Omental fat pad (tissue), 1 donor: ENCODE measurements at regions not wholly inside any gene's neighbourhood (a gene's known extent, or its start where the extent isn't known, plus 50 kb on each side); places are given as distances from the start of the nearest gene placed in this dataset.
"Not testable (repeated sequence)": the region's sequence is repeated elsewhere in the genome, so short reads cannot be mapped to it uniquely, and the experiment has no call there.

Experiments
- ATAC-seq: fragments of 150-250 bp; one replicate; pipeline ENCODE4 v1.9.1; 2016; ENCODE audit warnings: mild to moderate bottlenecking, moderate library complexity; ENCODE audit not compliant: low FRiP score
- DNase-seq: peaks from one replicate; pipeline ENCODE4 v3.0.0-alpha.2; 2019; ENCODE audit warnings: low spot score

DNA sequence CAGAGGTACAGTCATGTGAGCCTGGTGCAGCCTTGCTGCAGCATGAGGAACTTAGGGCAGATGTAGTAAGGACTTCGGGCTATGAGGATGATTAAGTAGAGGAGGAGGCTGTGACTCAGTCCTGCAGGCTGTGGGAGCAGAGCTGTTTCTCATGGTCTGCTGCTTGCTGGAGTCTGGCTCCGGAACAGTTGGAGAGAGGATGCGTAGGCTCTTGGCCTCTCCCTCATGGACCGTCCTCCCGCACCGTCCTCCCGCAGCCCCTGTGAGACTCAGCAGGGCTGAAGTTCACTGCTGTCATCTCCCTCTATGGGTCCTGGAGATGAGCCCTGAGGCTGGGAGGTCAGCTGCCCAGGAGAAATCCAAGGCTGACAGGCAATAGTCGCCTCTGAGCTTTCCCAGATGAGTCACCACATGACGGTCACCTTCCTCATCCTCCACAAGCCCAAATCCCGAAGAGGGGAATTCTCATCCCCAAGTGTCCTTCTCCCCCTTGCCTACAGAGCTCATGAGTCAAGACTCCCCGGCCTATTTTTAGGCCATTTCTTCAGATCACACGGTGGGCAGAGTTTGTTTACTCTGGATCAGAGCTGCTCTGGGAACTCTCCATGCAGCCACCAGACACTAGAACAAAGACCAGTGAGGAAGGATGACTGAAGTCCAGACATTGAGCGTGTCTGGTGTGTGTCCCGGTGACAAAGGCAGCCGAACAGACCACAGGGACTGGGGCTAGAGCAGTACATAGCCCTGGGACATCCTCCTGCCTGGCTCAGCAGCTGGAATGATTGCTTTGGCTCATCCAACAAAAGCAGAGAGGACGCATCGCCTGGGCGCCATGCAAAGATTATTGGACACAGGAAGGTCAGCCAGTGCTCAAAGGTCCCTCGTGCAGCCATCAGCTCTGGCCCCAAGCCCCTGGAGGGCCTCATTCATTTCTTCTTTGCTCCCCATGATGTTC lies 134.5 kb downstream of the NPIPB11 start:
- not testable (repeated sequence) for DNase-seq
- peak; percentile 44 for ATAC-seq

DNA sequence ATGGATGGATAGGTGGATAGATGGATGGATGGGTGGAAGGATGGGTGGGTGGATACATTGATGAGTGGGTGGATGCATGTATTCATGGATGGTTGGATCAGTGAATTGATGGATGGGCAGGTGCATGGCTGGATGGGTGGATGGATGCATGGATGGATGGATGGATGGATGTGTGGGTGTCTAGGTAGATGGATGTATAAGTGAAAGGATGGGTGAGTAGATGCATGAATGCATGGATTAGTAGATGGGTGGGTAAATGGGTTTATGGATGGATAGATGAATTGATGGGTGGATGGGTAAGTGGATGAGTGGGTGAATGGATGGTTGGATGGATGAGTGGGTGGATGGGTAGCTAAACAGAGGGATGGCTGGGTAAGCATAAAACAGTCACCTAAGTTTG lies 135.6 kb downstream of the NPIPB11 start:
- not testable (repeated sequence) for DNase-seq, ATAC-seq

DNA sequence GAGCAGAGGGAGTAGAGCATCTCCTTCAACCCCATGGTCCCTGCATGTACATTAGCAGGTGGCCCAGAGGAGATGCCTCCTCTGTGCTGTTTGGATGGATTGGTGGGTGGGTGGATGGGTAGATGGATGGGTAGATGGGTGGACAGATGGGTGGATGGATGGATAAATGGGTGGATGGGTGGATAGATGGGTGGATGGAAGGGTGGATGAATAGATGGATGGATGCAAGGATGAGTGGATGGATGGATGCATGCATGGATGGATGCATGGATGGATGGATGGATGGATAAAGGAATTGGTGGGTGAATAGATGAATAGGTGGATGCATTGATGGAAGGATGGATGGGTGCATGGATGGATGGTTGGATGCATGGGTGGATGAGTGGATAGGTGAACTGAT lies 136.5 kb downstream of the NPIPB11 start:
- ATAC-seq, DNase-seq: not testable (repeated sequence)

DNA sequence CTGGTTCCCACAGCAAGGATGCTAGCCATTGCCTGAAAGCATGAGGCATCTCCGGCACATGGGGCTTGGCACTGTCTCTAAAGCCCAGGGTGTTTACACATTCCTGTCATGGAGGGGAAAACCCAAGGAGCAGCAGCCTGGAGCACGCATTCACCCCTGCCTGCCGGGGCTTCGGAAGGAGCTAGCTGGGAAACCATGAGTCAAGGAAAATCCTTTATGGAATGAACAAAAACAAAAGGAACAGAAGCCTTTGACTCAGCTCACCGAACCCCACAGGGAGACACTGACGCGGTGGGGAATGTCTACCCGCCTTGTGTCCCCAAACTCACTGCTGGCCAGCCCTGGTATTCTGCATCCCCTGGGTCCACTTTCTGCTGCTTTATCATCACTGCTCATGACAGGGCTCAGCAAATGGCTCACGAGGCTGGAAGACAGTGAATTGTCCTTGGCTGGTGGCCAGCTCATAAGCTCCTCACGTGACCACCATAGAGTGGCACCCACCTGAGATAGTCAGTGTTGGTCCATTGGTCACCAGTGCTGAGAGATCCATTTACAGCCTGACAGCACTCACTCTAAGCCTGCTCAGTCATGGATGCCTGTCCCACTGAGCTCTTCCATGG lies 137.2 kb downstream of the NPIPB11 start:
- peak; percentile 39 for ATAC-seq
- DNase-seq, result not testable (repeated sequence)

DNA sequence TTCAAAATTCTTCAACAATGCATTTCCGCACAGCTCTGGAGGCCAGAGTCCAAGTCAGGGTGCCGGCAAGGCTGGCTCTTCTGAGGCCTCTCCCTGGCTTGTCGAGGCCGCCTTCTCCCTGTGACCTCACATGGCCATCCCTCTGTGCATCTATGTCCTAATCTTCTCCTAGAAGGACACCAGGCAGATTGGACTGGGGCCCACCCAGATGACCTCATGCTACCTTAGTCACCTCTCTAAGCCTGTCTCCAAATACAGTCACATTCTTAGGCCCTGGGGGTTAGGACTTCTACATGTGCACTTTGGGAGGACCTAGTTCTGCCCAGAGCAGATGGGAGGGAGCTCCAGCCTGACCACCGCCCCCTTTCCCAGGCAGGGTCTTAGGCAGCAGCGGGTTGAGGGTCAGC lies 137.7 kb downstream of the NPIPB11 start:
- not testable (repeated sequence) for DNase-seq, ATAC-seq

DNA sequence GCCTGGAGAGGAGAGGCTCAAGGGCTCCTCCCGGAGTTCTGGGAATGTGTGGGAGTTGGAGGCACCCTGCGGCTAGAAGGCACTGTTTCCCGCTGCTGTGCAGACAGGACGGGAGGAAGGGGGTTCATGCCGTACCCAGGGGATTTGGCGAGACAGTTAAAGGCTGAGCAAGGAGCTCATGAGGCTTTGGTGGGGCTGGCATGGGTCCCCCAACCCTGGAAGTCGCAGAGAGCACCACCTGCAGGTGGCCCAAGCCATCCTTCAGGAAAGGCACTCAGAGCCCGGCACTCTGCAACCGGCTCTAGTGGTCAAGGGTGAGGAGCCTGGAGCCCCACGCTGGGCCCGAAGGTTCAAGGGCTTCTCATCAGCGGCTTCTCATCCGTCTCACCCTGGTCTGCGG lies 138.2 kb downstream of the NPIPB11 start:
- DNase-seq, ATAC-seq: not testable (repeated sequence)

DNA sequence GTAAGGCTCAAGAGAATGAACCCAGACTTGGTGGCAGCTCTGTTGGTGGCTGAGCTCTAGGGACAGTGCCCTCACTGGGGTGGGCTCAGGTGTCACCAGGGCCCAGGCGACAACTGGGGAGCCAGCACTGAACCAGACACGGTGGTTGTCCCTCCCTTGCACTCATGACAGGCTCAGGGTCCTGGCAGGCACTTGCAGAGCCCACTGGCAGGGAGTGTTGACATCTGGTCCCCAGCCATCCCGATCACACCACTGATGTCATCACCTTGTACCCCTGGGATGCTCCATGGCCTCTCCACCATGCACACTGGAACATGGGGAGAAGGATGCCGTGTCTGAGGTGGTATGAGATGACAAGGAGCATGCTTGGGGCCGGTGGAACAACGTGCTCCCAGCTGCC lies 138.6 kb downstream of the NPIPB11 start:
- not testable (repeated sequence) for ATAC-seq, DNase-seq

DNA sequence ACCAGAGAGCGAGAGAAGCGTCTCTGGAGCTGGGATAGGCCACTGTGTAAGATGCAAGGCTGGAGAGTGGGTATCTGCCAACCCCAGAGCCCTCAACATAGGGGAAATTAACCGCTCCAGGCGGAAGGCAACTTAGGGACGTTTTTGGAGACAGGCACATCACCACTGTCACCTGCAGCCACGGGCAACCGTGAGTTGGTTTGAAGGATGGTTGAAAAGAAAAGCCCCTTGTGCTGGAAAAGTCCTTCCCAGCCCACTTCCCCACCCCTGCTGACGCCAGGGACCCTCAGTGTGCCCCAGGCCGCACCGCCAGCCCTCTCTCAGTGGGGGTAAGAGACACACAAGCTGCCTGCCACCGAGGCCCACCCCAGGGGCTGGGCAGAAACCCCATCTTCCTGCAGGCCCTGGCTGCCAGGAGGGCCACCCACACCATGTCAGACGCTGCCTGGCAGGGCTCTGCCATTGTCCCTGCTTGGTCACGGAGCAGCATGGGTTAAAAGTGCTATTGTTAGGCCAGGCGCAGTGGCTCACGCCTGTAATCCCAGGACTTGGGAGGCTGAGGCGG lies 139.4 kb downstream of the NPIPB11 start:
- DNase-seq, ATAC-seq: not testable (repeated sequence)

DNA sequence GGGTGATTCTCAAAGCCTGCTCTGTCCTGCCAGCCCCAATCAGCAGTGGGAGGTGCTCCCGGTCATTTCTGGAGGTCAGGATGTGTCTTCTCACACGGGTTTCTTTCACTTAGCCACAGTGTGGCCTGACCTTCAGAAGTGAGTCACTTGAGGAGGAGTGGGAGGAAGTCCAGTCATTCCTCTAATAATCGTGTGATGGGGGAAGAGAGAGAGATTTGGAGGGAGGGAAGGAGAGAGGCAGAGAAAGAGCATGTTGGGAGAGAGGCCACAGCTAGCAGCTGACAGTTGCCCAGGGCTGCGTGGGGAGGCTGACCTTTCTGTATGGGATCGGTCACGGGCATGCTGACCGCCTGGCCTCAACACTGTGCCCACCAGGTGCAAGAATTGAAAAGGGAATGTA lies 139.9 kb downstream of the NPIPB11 start:
- not testable (repeated sequence) for DNase-seq
- peak; percentile 52 for ATAC-seq

DNA sequence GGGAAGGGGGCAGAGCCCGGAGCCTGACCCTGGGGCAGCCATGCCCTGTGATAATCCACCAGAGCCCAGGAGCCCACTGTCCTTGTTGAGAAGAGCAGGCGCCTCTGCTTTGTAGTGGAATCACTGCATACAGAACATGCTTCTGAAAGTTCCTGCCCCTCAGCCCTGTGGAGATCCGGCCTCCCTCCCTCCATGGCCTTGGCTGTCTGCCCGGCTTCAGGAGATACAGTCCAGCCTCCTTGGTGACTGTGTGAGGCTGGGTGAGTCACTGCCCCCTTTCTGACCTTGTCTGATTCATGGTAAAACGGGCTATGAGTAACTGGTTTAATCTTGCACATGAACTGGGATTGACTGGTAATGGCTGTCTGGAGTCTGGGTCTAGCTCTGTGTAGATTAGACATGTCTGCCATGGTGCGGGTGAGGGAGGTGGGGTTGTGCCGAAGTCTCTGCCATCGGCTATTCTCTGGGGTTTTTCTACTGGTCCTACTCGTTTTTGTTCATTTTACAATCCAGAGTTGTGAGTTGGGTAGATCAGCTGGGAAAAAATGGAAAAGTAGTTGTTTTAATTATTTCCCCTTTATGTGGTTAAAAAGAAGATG lies 141.2 kb downstream of the NPIPB11 start:
- ATAC-seq (peak; percentile 76), DNase-seq (peak; percentile 95)

DNA sequence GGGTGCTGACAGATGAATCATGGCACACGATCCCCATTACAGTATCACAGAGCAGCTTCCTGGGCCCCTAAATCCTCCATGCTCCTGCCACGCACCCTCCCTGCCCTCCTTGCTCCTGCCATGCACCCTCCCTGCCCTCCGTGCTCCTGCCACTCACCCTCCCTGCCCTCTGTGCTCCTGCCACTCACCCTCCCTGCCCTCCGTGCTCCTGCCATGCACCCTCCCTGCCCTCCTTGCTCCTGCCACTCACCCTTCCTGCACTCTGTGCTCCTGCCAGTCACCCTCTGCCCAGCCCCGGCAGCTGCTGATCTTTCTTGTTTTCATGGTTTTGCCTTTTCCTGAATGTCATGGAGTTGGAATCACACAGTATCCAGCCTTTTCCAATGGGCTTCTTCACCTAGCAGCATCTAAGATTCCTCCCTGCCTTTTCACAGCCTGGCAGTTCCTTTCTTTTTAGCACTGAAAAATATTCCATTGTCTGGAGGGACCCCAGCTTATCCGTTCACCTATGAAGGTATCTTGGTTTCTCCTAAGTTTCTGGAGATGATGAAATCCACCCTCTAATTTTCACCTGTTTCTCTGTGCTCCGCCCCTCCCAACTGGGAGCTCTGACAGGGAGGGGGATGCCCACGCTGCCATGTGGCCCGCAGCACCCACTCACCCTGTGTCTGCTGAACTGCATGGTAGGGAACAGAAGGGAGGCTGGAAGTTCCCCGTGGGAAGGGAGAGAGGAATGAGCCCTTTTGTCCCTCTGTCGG lies 142.3 kb downstream of the NPIPB11 start:
- DNase-seq, ATAC-seq: not testable (repeated sequence)

DNA sequence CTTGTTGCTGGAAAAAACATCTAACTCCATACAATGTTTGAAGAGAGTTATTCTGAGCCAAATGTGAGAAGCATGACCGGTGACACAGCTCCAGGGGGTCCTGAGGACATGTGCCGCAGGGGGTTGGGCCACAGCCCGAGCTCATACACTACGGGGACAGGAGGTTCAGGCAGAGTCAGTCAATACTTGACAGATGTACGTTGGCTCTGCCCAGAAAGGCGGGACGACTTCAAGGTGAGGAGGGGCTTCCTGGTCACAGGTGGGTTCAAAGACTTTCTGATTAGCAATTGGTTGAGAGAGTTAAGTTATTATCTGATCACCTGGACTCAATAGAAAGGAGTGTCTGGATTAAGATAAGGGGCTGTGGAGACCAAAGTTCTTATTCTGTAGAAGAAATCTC lies 143.8 kb downstream of the NPIPB11 start:
- not testable (repeated sequence) for ATAC-seq, DNase-seq

DNA sequence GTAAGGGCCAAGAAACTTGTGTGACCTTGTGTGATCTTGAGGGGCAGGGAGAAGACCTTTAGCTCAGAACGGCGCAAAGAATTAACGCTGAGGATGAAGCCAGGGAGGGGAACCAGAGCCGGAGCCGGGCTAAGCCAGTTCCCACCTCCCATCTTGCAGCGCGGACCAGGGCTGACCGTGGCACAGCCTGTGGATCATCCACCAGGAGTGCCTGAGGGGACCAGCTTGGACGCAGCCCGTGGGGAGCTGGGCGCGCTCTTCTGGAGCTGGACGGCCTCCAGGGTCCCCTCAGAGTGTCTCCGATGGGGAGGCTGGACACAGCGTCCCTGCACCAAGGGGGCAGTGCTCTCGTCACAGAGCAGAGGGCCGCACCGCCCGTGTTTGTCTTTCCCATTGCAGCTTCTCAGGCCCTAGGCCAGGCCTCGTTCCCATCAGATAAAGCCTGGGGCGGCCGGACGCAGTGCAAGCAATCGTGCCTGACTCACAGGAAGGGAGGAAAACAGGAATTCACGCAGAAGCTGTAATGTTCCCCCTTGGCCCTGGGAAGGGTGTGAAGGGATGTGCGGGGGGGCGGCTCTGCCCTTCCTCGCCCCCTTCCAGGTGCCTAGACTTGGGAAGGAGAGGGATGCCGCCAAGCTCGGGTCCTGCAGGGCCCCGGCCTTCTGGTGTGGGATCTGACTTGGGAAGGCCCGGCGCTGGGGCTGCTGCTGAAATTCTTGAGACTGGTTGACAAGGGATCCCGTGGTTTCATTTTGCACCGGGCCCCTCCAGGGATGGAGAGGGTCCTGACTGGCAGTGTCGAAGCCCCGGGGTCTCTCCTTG lies 144.9 kb downstream of the NPIPB11 start:
- DNase-seq, result not testable (repeated sequence)
- peak; percentile 60 for ATAC-seq

DNA sequence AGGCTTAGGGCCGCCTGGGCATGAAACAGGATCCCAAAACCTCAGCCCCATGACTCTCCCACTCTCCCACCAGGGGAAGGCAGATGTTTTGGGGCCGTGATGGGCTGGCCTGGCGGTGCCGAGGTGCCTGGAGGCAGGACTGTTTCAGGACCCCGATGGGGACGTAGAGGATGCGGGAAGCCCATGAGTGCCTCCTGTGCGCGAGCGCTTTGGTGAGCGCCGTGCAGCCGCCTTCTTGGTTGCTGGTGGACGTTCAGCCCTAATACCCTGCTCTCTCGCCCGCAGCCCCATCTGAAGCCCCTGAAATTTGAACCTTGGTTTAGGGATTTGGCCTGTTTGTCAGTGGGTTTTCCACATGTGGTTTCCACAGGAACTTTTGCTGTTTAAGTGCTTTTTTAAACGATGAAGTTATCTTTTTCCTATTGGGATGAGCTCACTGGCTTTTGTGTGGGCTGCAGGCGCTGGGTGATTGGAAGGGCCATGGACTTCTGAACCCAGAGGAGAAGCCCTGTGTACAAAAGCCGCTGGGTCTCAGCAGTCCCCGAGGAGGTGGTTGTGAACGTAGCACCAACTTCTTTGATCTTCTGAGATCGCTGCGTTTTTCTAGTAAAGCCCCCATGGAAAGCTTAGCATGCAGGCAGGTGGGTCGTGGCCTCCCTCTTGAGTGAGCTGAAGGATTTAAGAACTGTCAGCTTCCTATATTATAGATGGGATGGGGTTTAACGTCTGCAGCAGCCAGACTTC lies 145.7 kb downstream of the NPIPB11 start:
- ATAC-seq, DNase-seq: not testable (repeated sequence)

DNA sequence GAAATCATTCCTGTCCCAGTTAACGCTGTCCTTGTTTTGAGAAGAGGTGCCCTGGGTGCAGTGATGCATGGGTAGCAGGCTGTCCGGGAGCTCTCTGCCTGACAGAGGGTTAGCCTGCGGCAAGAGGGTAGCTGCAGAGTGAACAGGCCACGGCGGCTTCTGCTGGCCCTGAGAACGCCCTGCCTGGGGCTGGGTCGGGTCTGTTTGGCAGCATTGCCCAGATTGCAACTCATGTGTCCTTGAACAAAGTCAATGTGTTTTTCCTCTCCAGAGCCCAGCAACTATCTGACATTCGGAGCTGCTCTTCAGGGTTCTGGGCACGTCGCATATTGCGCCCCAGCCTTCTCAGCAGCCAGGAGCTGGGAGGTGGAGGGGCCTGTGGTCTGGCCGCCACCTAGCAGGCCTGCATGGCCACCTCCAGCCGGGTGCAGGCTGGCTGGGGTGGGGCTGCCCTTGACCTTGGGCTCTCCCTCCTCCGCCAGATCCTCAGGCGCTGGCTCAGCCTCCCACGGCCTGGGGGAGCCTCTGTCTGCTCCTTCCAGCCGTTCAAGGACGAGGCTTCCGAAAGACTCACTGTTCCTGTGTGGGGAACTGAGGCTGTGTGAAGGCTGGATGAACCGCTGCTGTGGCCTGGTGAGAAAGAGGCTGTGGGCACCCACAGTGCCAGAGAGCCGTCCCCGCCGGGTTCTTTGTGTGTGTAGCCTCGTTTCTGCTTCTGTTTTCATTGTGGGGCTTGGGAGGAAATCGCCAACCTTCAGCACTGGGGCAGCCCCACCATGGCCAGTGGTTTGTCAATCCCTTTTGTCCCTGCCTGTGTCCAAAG lies 146.7 kb downstream of the NPIPB11 start:
- ATAC-seq, result peak; percentile 5
- not testable (repeated sequence) for DNase-seq

DNA sequence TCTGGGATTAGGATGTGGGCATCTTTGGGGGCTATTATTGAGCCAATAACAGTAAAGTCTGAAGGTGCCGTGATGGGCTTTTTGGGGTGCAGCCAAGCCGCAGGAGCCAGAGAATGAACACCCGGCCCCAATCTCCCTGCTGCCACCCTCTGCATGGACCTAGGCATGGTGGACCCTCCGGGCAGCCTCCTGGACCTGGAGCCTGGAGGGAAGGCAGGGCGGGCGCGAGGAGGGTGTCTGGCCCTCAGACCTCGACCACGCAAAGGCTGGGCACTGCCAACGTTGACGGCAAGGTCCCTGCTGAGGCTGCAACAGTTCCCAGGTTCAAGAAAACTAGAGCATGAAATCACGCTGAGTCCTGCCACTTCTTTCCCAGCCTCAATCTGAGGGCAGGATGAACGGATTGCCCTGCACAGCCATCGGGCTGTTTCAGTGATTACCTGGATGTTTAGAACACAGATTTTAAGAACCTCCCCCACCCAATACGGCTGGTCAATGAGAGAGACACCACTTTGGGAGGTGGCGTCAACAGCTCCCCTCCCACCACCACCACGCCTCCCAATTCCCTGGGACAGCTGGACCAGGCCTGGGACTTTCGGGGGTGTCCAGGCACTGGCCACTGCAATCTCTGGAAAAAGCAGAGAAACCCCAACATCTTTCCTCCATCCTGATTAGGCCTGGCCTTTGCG lies 147.4 kb downstream of the NPIPB11 start:
- ATAC-seq, DNase-seq: not testable (repeated sequence)
